ENCODE measurements at regions not wholly inside any gene's neighbourhood (a gene's known extent, or its start where the extent isn't known, plus 50 kb on each side); places are given as distances from the start of the nearest gene placed in this dataset.

- no peak for DNase-seq (ENCODE audit: low spot score)
Observed at GRCh38 chr4:3852309-3852708, 86.1 kb downstream of the ADRA2C start.

GRCh38 chr4:3852711-3853110 is 86.5 kb downstream of the ADRA2C start:
- DNase-seq (ENCODE audit: low spot score), result no peak

- no peak for DNase-seq (ENCODE audit: low spot score)
Observed at GRCh38 chr4:3853388-3854035, 87.3 kb downstream of the ADRA2C start.

GRCh38 chr4:3854661-3855060 is 88.5 kb downstream of the ADRA2C start:
- DNase-seq (ENCODE audit: low spot score), result no peak

- DNase-seq (ENCODE audit: low spot score), result no peak
Observed at GRCh38 chr4:3855646-3856045, 89.5 kb downstream of the ADRA2C start.

- DNase-seq (ENCODE audit: low spot score), result no peak
Observed at GRCh38 chr4:3856604-3857204, 90.5 kb downstream of the ADRA2C start.

- DNase-seq (ENCODE audit: low spot score), result no peak
Observed at GRCh38 chr4:3857269-3857926, 91.2 kb downstream of the ADRA2C start.

- DNase-seq (ENCODE audit: low spot score), result no peak
Observed at GRCh38 chr4:3858046-3858730, 92.0 kb downstream of the ADRA2C start.

- no peak for DNase-seq (ENCODE audit: low spot score)
Observed at GRCh38 chr4:3858765-3859388, 92.7 kb downstream of the ADRA2C start.

GRCh38 chr4:3859571-3859970 is 93.4 kb downstream of the ADRA2C start:
- no peak for DNase-seq (ENCODE audit: low spot score)

- DNase-seq (ENCODE audit: low spot score), result no peak
Observed at GRCh38 chr4:3860061-3860912, 94.1 kb downstream of the ADRA2C start.

- DNase-seq (ENCODE audit: low spot score), result no peak
Observed at GRCh38 chr4:3860913-3861636, 94.9 kb downstream of the ADRA2C start.

GRCh38 chr4:3861720-3862639 is 95.8 kb downstream of the ADRA2C start:
- no peak for DNase-seq (ENCODE audit: low spot score)

- no peak for DNase-seq (ENCODE audit: low spot score)
Observed at GRCh38 chr4:3862640-3863420, 96.6 kb downstream of the ADRA2C start.

- no peak for DNase-seq (ENCODE audit: low spot score)
Observed at GRCh38 chr4:3863841-3864741, 97.9 kb downstream of the ADRA2C start.

GRCh38 chr4:3864742-3865721 is 98.8 kb downstream of the ADRA2C start:
- no peak for DNase-seq (ENCODE audit: low spot score)
